Activated T-cell treated with anti-CD3 and anti-CD28 coated beads, Interleukin-2, amount 50 U/mL, for 4 hours (primary cell): ENCODE measurements at regions not wholly inside any gene's neighbourhood (a gene's known extent, or its start where the extent isn't known, plus 50 kb on each side); places are given as distances from the start of the nearest gene placed in this dataset.

Experiments used
- ATAC-seq, 2 donors: fragments of 200-7000 bp; cut with Tn5 transposase; one replicate each; pipeline ENCODE4 v1.10.0; 2021
- DNase-seq: peaks from one replicate; pipeline ENCODE4 v3.0.0-alpha.2; 2020
- H3K27me3 Mint-ChIP-seq: one replicate; pipeline ENCODE4 v1.8.0; 2021; ENCODE audit warnings: low read depth, mixed read lengths
- H3K36me3 Mint-ChIP-seq: one replicate; pipeline ENCODE4 v1.8.0; 2022; ENCODE audit warnings: mixed read lengths; ENCODE audit not compliant: insufficient read depth
- H3K4me1 Mint-ChIP-seq: one replicate; pipeline ENCODE4 v1.8.0; 2021; ENCODE audit warnings: low read depth, mixed read lengths
- H3K4me3 Mint-ChIP-seq: one replicate; pipeline ENCODE4 v1.8.0; 2021; ENCODE audit warnings: mild to moderate bottlenecking, moderate library complexity, mixed read lengths
- H3K9me3 Mint-ChIP-seq: one replicate; pipeline ENCODE4 v1.8.0; 2021; ENCODE audit warnings: mixed read lengths

GRCh38 chr9:80867731-80868130 lies 821.6 kb downstream of the TLE1 start:
- Mint-ChIP-seq H3K4me3 (no peak overlapping the region), H3K4me1 (no peaks in the 10 kb centered on the region), H3K9me3 (peaks cover 14% of the 10 kb centered on the region), H3K36me3 (no peaks in the 10 kb centered on the region), H3K27me3 (no peaks in the 10 kb centered on the region)
- DNase-seq: no peak
- ATAC-seq: no peak

GRCh38 chr9:80866576-80867227 lies 822.6 kb downstream of the TLE1 start:
- H3K27me3 Mint-ChIP-seq: no peaks in the 10 kb centered on the region
- H3K9me3 Mint-ChIP-seq: peaks cover 14% of the 10 kb centered on the region
- ATAC-seq (no peak), DNase-seq (no peak)
- H3K4me1 Mint-ChIP-seq: no peaks in the 10 kb centered on the region
- H3K4me3 Mint-ChIP-seq: no peak overlapping the region
- no peaks in the 10 kb centered on the region for H3K36me3 Mint-ChIP-seq

- Mint-ChIP-seq H3K36me3 (no peaks in the 10 kb centered on the region), H3K4me3 (no peak overlapping the region), H3K27me3 (no peaks in the 10 kb centered on the region), H3K4me1 (no peaks in the 10 kb centered on the region), H3K9me3 (peaks cover 14% of the 10 kb centered on the region)
- ATAC-seq (no peak), DNase-seq (no peak)
Observed at GRCh38 chr9:80866121-80866520, 823.2 kb downstream of the TLE1 start.

GRCh38 chr9:80843028-80843427 lies 846.3 kb downstream of the TLE1 start:
- peaks cover 13% of the 10 kb centered on the region for H3K9me3 Mint-ChIP-seq
- no peak overlapping the region for H3K4me3 Mint-ChIP-seq
- no peaks in the 10 kb centered on the region for H3K4me1 Mint-ChIP-seq
- H3K27me3 Mint-ChIP-seq: no peaks in the 10 kb centered on the region
- H3K36me3 Mint-ChIP-seq: no peaks in the 10 kb centered on the region
- DNase-seq: no peak
- no peak for ATAC-seq

GRCh38 chr9:80842389-80842788 lies 847.0 kb downstream of the TLE1 start:
- DNase-seq: no peak
- Mint-ChIP-seq H3K4me3 (no peak overlapping the region), H3K9me3 (peaks cover 13% of the 10 kb centered on the region), H3K27me3 (no peaks in the 10 kb centered on the region), H3K36me3 (no peaks in the 10 kb centered on the region), H3K4me1 (no peaks in the 10 kb centered on the region)
- ATAC-seq: no peak

GRCh38 chr9:80841888-80842287 lies 847.5 kb downstream of the TLE1 start:
- peaks cover 12% of the 10 kb centered on the region for H3K9me3 Mint-ChIP-seq
- DNase-seq (no peak), ATAC-seq (no peak)
- H3K4me1 Mint-ChIP-seq: no peaks in the 10 kb centered on the region
- H3K4me3 Mint-ChIP-seq: no peak overlapping the region
- no peaks in the 10 kb centered on the region for H3K27me3 Mint-ChIP-seq
- H3K36me3 Mint-ChIP-seq: no peaks in the 10 kb centered on the region

- no peaks in the 10 kb centered on the region for H3K4me1 Mint-ChIP-seq
- no peaks in the 10 kb centered on the region for H3K27me3 Mint-ChIP-seq
- ATAC-seq (no peak), DNase-seq (no peak)
- no peak overlapping the region for H3K4me3 Mint-ChIP-seq
- no peaks in the 10 kb centered on the region for H3K36me3 Mint-ChIP-seq
- H3K9me3 Mint-ChIP-seq: peaks cover 13% of the 10 kb centered on the region
Observed at GRCh38 chr9:80839821-80840675, 849.3 kb downstream of the TLE1 start.

GRCh38 chr9:80836013-80836412 lies 853.3 kb downstream of the TLE1 start:
- ATAC-seq (no peak), DNase-seq (no peak)
- no peaks in the 10 kb centered on the region for H3K4me1 Mint-ChIP-seq
- peaks cover 26% of the 10 kb centered on the region for H3K9me3 Mint-ChIP-seq
- H3K27me3 Mint-ChIP-seq: no peaks in the 10 kb centered on the region
- no peak overlapping the region for H3K4me3 Mint-ChIP-seq
- no peaks in the 10 kb centered on the region for H3K36me3 Mint-ChIP-seq

GRCh38 chr9:80831751-80832150 lies 857.6 kb downstream of the TLE1 start:
- Mint-ChIP-seq H3K4me3 (no peak overlapping the region), H3K27me3 (no peaks in the 10 kb centered on the region), H3K4me1 (no peaks in the 10 kb centered on the region), H3K36me3 (no peaks in the 10 kb centered on the region), H3K9me3 (peaks cover 27% of the 10 kb centered on the region)
- no peak for ATAC-seq
- DNase-seq: no peak

- H3K4me1 Mint-ChIP-seq: no peaks in the 10 kb centered on the region
- no peaks in the 10 kb centered on the region for H3K27me3 Mint-ChIP-seq
- DNase-seq (no peak), ATAC-seq (no peak)
- H3K36me3 Mint-ChIP-seq: no peaks in the 10 kb centered on the region
- peaks cover 12% of the 10 kb centered on the region for H3K9me3 Mint-ChIP-seq
- no peak overlapping the region for H3K4me3 Mint-ChIP-seq
Observed at GRCh38 chr9:80811656-80812055, 877.7 kb downstream of the TLE1 start.

- ATAC-seq (no peak), DNase-seq (no peak)
- Mint-ChIP-seq H3K36me3 (no peaks in the 10 kb centered on the region), H3K9me3 (peaks cover 16% of the 10 kb centered on the region), H3K4me1 (no peaks in the 10 kb centered on the region), H3K27me3 (no peaks in the 10 kb centered on the region), H3K4me3 (no peak overlapping the region)
Observed at GRCh38 chr9:80811003-80811402, 878.3 kb downstream of the TLE1 start.

GRCh38 chr9:80806671-80807070 lies 882.7 kb downstream of the TLE1 start:
- Mint-ChIP-seq H3K4me3 (no peak overlapping the region), H3K36me3 (no peaks in the 10 kb centered on the region), H3K27me3 (no peaks in the 10 kb centered on the region), H3K9me3 (peaks cover 7% of the 10 kb centered on the region), H3K4me1 (no peaks in the 10 kb centered on the region)
- DNase-seq (no peak), ATAC-seq (no peak)

- Mint-ChIP-seq H3K36me3 (no peaks in the 10 kb centered on the region), H3K27me3 (no peaks in the 10 kb centered on the region), H3K9me3 (peaks cover 13% of the 10 kb centered on the region), H3K4me3 (no peak overlapping the region), H3K4me1 (no peaks in the 10 kb centered on the region)
- no peak for ATAC-seq
- no peak for DNase-seq
Observed at GRCh38 chr9:80804873-80805272, 884.5 kb downstream of the TLE1 start.

GRCh38 chr9:80797831-80798688 lies 891.3 kb downstream of the TLE1 start:
- no peaks in the 10 kb centered on the region for H3K27me3 Mint-ChIP-seq
- H3K4me1 Mint-ChIP-seq: no peaks in the 10 kb centered on the region
- ATAC-seq (no peak), DNase-seq (no peak)
- H3K36me3 Mint-ChIP-seq: no peaks in the 10 kb centered on the region
- peaks cover 13% of the 10 kb centered on the region for H3K9me3 Mint-ChIP-seq
- H3K4me3 Mint-ChIP-seq: no peak overlapping the region
